Lung (tissue), 11 donors: ENCODE measurements at regions not wholly inside any gene's neighbourhood (a gene's known extent, or its start where the extent isn't known, plus 50 kb on each side); places are given as distances from the start of the nearest gene placed in this dataset.
A peak's percentile ranks its signal among the peaks of the same experiment; 100 is the strongest.

Experiments
- ATAC-seq: fragments of 200-7000 bp; cut with Tn5 transposase; one replicate; pipeline ENCODE4 v1.9.1; 2020; ENCODE audit warnings: moderate number of reproducible peaks; ENCODE audit not compliant: insufficient read depth, low FRiP score
- DNase-seq, 3 donors: peaks; one replicate each; pipeline ENCODE4 v3.0.0-alpha.2; 2013 to 2017
- H3K27ac ChIP-seq, 2 donors: one replicate each; pipeline ENCODE4 v1.5.1; 2013; ENCODE audit warnings: mild to moderate bottlenecking in 2 of 2, moderate library complexity in 2 of 2, control low read depth in 1 of 2, inconsistent platforms in 1 of 2, low read depth in 1 of 2, low read length in 1 of 2
- H3K27me3 ChIP-seq, 3 donors: one replicate each; pipeline ENCODE4 v1.5.1; 2013; ENCODE audit warnings: low read length in 2 of 3; ENCODE audit not compliant: control insufficient read depth in 3 of 3, insufficient read depth in 3 of 3
- H3K36me3 ChIP-seq, 4 donors: one replicate each; pipeline ENCODE4 v1.5.1; 2013; ENCODE audit warnings: low read length in 4 of 4, mild to moderate bottlenecking in 1 of 4, moderate library complexity in 1 of 4; ENCODE audit not compliant: control insufficient read depth in 4 of 4, insufficient read depth in 4 of 4
- H3K4me1 ChIP-seq, 5 donors: one replicate each; pipeline ENCODE4 v1.5.1; 2013; ENCODE audit warnings: low read length in 5 of 5, mild to moderate bottlenecking in 2 of 5, moderate library complexity in 1 of 5; ENCODE audit not compliant: control insufficient read depth in 5 of 5, insufficient read depth in 5 of 5
- H3K4me3 ChIP-seq: one replicate; pipeline ENCODE4 v1.5.1; 2013; ENCODE audit warnings: mild to moderate bottlenecking, control low read depth, moderate library complexity
- H3K9ac ChIP-seq, 2 donors: one replicate each; pipeline ENCODE4 v1.5.1; 2013; ENCODE audit warnings: low read length in 2 of 2, control low read depth in 1 of 2; ENCODE audit not compliant: insufficient read depth in 1 of 2
- H3K9me3 ChIP-seq, 4 donors: one replicate each; pipeline ENCODE4 v1.5.1; 2013; ENCODE audit warnings: low read length in 3 of 4, mild to moderate bottlenecking in 1 of 4, moderate library complexity in 1 of 4; ENCODE audit not compliant: control insufficient read depth in 4 of 4, insufficient read depth in 3 of 4
- CTCF ChIP-seq: IDR thresholded peaks from 2 replicates; pipeline ENCODE4 v1.5.1; 2012; ENCODE audit warnings: mild to moderate bottlenecking; ENCODE audit errors: control extremely low read depth, extremely low read depth
- WGBS, 2 donors: extraction: QIAGEN DNeasy Blood & Tissue Kit; methylation state at CpG; one replicate each; pipeline ENCODE4 v1.1.7; 2013; 5-methylcytosine and 5-hydroxymethylcytosine counted together
- donor health status: control.
- donor health status: control.
- donor health status: Bipolar disorder and iron deficiency.
- donor health status: healthy.
- donor health status: DM: yes; HTN: yes; CAD: no.

- no peaks in the 10 kb centered on the region for H3K27me3 ChIP-seq
- peaks cover 0 to 4% (median 0%) of the 10 kb centered on the region in 4 donors for H3K36me3 ChIP-seq
- peaks cover 0 to 24% (median 4%) of the 10 kb centered on the region in 5 donors for H3K4me1 ChIP-seq
- no peak for ATAC-seq
- TF ChIP-seq CTCF = no peak
- no peak overlapping the region for H3K9ac ChIP-seq
- WGBS, 2 donors = 54 to 89% methylated on average over 1 of the region's 1 CpG
- no peak overlapping the region for H3K4me3 ChIP-seq
- H3K9me3 ChIP-seq = no peaks in the 10 kb centered on the region
- no peak for DNase-seq
- H3K27ac ChIP-seq = no peak overlapping the region
These were observed 481.5 kb downstream of the LMO4 start for GRCh38 chr1:87810166-87810565.

- H3K9ac ChIP-seq = no peak overlapping the region
- no peaks in the 10 kb centered on the region for H3K27me3 ChIP-seq
- WGBS, 2 donors = 79 to 85% methylated on average over 6 of the region's 6 CpGs
- no peak overlapping the region for H3K27ac ChIP-seq
- H3K4me1 ChIP-seq = peaks cover 0 to 26% (median 4%) of the 10 kb centered on the region in 5 donors
- ATAC-seq = no peak
- H3K9me3 ChIP-seq = no peaks in the 10 kb centered on the region
- no peak for TF ChIP-seq CTCF
- no peak overlapping the region for H3K4me3 ChIP-seq
- peaks cover 0 to 4% (median under 1%) of the 10 kb centered on the region in 4 donors for H3K36me3 ChIP-seq
- no peak for DNase-seq
These were observed 484.3 kb downstream of the LMO4 start for GRCh38 chr1:87812871-87813577.

GRCh38 chr1:87814573-87814972 is 485.9 kb downstream of the LMO4 start:
- DNase-seq (peak in 1 of 3 donors; percentile 27), ATAC-seq (no peak)
- peaks cover 0 to 26% (median 4%) of the 10 kb centered on the region in 5 donors for H3K4me1 ChIP-seq
- H3K9me3 ChIP-seq = no peaks in the 10 kb centered on the region
- H3K27ac ChIP-seq = no peak overlapping the region
- no peak overlapping the region for H3K4me3 ChIP-seq
- no peak for TF ChIP-seq CTCF
- peaks cover 0 to 1% (median 0%) of the 10 kb centered on the region in 4 donors for H3K36me3 ChIP-seq
- H3K27me3 ChIP-seq = no peaks in the 10 kb centered on the region
- no peak overlapping the region for H3K9ac ChIP-seq
- 79 to 93% methylated on average over 1 of the region's 1 CpG for WGBS, 2 donors
